Tibial artery (tissue), 4 donors: ENCODE measurements at regions not wholly inside any gene's neighbourhood (a gene's known extent, or its start where the extent isn't known, plus 50 kb on each side); places are given as distances from the start of the nearest gene placed in this dataset.

ENCODE experiments used
- DNase-seq, 2 donors: peaks; one replicate each; pipeline ENCODE4 v3.0.0-alpha.2; 2019
- H3K27ac ChIP-seq, 2 donors: fragments of 200-600 bp; sonication (generic) in 1 of 2; 1 replicate in 1 of 2; 2 replicates in 1 of 2; pipeline ENCODE4 v1.5.1; 2018 to 2019; ENCODE audit warnings: mild to moderate bottlenecking in 1 of 2
- H3K27me3 ChIP-seq, 2 donors: fragments of 200-600 bp; sonication (generic) in 1 of 2; one replicate each; pipeline versions ENCODE4 v1.5.1 to v1.6.0; 2016 to 2019
- H3K36me3 ChIP-seq, 3 donors: fragments of 200-600 bp; sonication (generic) in 2 of 3; one replicate each; pipeline ENCODE4 v1.5.1; 2016 to 2019; ENCODE audit warnings: mild to moderate bottlenecking in 2 of 3
- H3K4me1 ChIP-seq, 4 donors: fragments of 200-600 bp; sonication (generic) in 2 of 4; 1 replicate in 3 of 4; 2 replicates in 1 of 4; pipeline ENCODE4 v1.5.1; 2016 to 2019
- H3K4me3 ChIP-seq, 2 donors: fragments of 200-600 bp; sonication (generic) in 1 of 2; 1 replicate in 1 of 2; 2 replicates in 1 of 2; pipeline ENCODE4 v1.5.1; 2018 to 2019; ENCODE audit warnings: mild to moderate bottlenecking in 2 of 2
- H3K9me3 ChIP-seq, 3 donors: fragments of 200-600 bp; sonication (generic) in 1 of 3; one replicate each; pipeline ENCODE4 v1.5.1; 2016 to 2019
- CTCF ChIP-seq, 2 experiments: fragments of 200-600 bp in 1 of 2; fragments of 450-650 bp in 1 of 2; IDR thresholded peaks; one replicate each; pipeline ENCODE4 v1.5.1; 2017 to 2019; ENCODE audit warnings: antibody characterized with exemption in 2 of 2, mild to moderate bottlenecking in 1 of 2, moderate library complexity in 1 of 2
- intact Hi-C: fragments of 100-400 bp; cut with DNase I; formaldehyde crosslinking; loops from one replicate; pipeline ENCODE4 v1.15.0; 2023; ENCODE audit warnings: low total_unique reads

- H3K4me1 ChIP-seq: no peaks in the 10 kb centered on the region
- no peaks in the 10 kb centered on the region for H3K9me3 ChIP-seq
- H3K36me3 ChIP-seq: no peaks in the 10 kb centered on the region
- H3K4me3 ChIP-seq: no peak overlapping the region
- H3K27ac ChIP-seq: no peak overlapping the region
- H3K27me3 ChIP-seq: no peaks in the 10 kb centered on the region
- intact Hi-C loops: no loop called here
- DNase-seq: no peak
- TF ChIP-seq CTCF (IDR thresholded peaks at IDR 0.05): no peak
These were observed 222.9 kb upstream of the ZC3H12C start for GRCh38 chr11:109870297-109870696.

GRCh38 chr11:109877043-109877442, 216.1 kb upstream of the ZC3H12C start:
- no peaks in the 10 kb centered on the region for H3K9me3 ChIP-seq
- H3K4me1 ChIP-seq: no peaks in the 10 kb centered on the region
- no peaks in the 10 kb centered on the region for H3K36me3 ChIP-seq
- no peak for DNase-seq
- H3K27ac ChIP-seq: no peak overlapping the region
- no peak for TF ChIP-seq CTCF (IDR thresholded peaks at IDR 0.05)
- intact Hi-C loops: no loop called here
- H3K4me3 ChIP-seq: no peak overlapping the region
- H3K27me3 ChIP-seq: no peaks in the 10 kb centered on the region

GRCh38 chr11:109884501-109884900, 208.7 kb upstream of the ZC3H12C start:
- Histone ChIP-seq H3K9me3 (no peaks in the 10 kb centered on the region), H3K4me3 (no peak overlapping the region), H3K27me3 (no peaks in the 10 kb centered on the region), H3K36me3 (no peaks in the 10 kb centered on the region), H3K27ac (no peak overlapping the region), H3K4me1 (no peaks in the 10 kb centered on the region)
- intact Hi-C loops: no loop called here
- no peak for DNase-seq
- no peak for TF ChIP-seq CTCF (IDR thresholded peaks at IDR 0.05)

GRCh38 chr11:109885006-109885405, 208.2 kb upstream of the ZC3H12C start:
- H3K4me3 ChIP-seq: no peak overlapping the region
- no peak for DNase-seq
- H3K27ac ChIP-seq: no peak overlapping the region
- no peaks in the 10 kb centered on the region for H3K4me1 ChIP-seq
- intact Hi-C loops: no loop called here
- H3K36me3 ChIP-seq: no peaks in the 10 kb centered on the region
- no peaks in the 10 kb centered on the region for H3K27me3 ChIP-seq
- TF ChIP-seq CTCF (IDR thresholded peaks at IDR 0.05): no peak
- H3K9me3 ChIP-seq: no peaks in the 10 kb centered on the region

- DNase-seq: no peak
- Histone ChIP-seq H3K4me1 (no peaks in the 10 kb centered on the region), H3K36me3 (no peaks in the 10 kb centered on the region), H3K27ac (no peak overlapping the region), H3K9me3 (no peaks in the 10 kb centered on the region), H3K27me3 (no peaks in the 10 kb centered on the region), H3K4me3 (no peak overlapping the region)
- TF ChIP-seq CTCF (IDR thresholded peaks at IDR 0.05): no peak
- intact Hi-C loops: no loop called here
These were observed 200.8 kb upstream of the ZC3H12C start for GRCh38 chr11:109892321-109892794.

GRCh38 chr11:109894242-109894641, 198.9 kb upstream of the ZC3H12C start:
- no peaks in the 10 kb centered on the region for H3K4me1 ChIP-seq
- TF ChIP-seq CTCF (IDR thresholded peaks at IDR 0.05): no peak
- no peak overlapping the region for H3K4me3 ChIP-seq
- no peaks in the 10 kb centered on the region for H3K36me3 ChIP-seq
- intact Hi-C loops: no loop called here
- no peak overlapping the region for H3K27ac ChIP-seq
- no peak for DNase-seq
- H3K27me3 ChIP-seq: no peaks in the 10 kb centered on the region
- H3K9me3 ChIP-seq: peaks cover 0 to 14% (median 0%) of the 10 kb centered on the region in 3 donors
